Osteoblast (primary cell): ENCODE measurements at regions not wholly inside any gene's neighbourhood (a gene's known extent, or its start where the extent isn't known, plus 50 kb on each side); places are given as distances from the start of the nearest gene placed in this dataset.

Experiments used
- DNase-seq: peaks from one replicate; pipeline ENCODE4 v3.0.0; 2011; ENCODE audit warnings: low spot score, mixed read lengths; ENCODE audit not compliant: insufficient read length; ENCODE audit errors: missing footprints
- H2AFZ ChIP-seq: 2 replicates; pipeline ENCODE4 v1.6.0; 2011; ENCODE audit warnings: mild to moderate bottlenecking, low read length
- H3K27ac ChIP-seq: 2 replicates; pipeline ENCODE4 v1.5.1; 2011; ENCODE audit warnings: mild to moderate bottlenecking, low read depth, low read length, moderate library complexity
- H3K27me3 ChIP-seq: 2 replicates; pipeline ENCODE4 v1.6.0; 2012; ENCODE audit warnings: mild to moderate bottlenecking, control low read depth, inconsistent platforms, low read length, moderate library complexity; ENCODE audit not compliant: insufficient read depth
- H3K36me3 ChIP-seq: 2 replicates; pipeline ENCODE4 v1.5.1; 2011; ENCODE audit warnings: mild to moderate bottlenecking, low read length, control low read depth, moderate library complexity; ENCODE audit not compliant: insufficient read depth
- H3K4me1 ChIP-seq: 2 replicates; pipeline ENCODE4 v1.5.1; 2011; ENCODE audit warnings: mild to moderate bottlenecking, low read length, control low read depth, moderate library complexity; ENCODE audit not compliant: insufficient read depth
- H3K4me2 ChIP-seq: 2 replicates; pipeline ENCODE4 v1.6.0; 2011; ENCODE audit warnings: mild to moderate bottlenecking, low read length; ENCODE audit not compliant: insufficient read depth
- H3K4me3 ChIP-seq: fragments of 200-600 bp; sonication (generic); 3 replicates; pipeline ENCODE4 v1.5.1; 2012; ENCODE audit warnings: mild to moderate bottlenecking, low read length, inconsistent platforms; ENCODE audit not compliant: insufficient read depth
- H3K79me2 ChIP-seq: 2 replicates; pipeline ENCODE4 v1.6.0; 2012; ENCODE audit warnings: mild to moderate bottlenecking, low read length, control low read depth, inconsistent platforms; ENCODE audit not compliant: insufficient read depth
- H3K9me3 ChIP-seq: 2 replicates; pipeline ENCODE4 v1.5.1; 2011; ENCODE audit warnings: low read depth, low read length, control low read depth
- H4K20me1 ChIP-seq: 2 replicates; pipeline ENCODE4 v1.6.0; 2012; ENCODE audit warnings: mild to moderate bottlenecking, low read length, control low read depth; ENCODE audit not compliant: insufficient read depth
- CTCF ChIP-seq: IDR thresholded peaks from 2 replicates; pipeline ENCODE4 v1.5.1; 2011; ENCODE audit warnings: mild to moderate bottlenecking, low read depth, low read length, moderate library complexity; ENCODE audit errors: extremely low read depth

- Histone ChIP-seq H3K9me3 (no peaks in the 10 kb centered on the region), H4K20me1 (no peaks in the 10 kb centered on the region), H3K36me3 (no peaks in the 10 kb centered on the region), H3K4me3 (no peak overlapping the region), H3K4me2 (no peak overlapping the region), H2AFZ (no peak overlapping the region), H3K27ac (no peak overlapping the region), H3K4me1 (no peaks in the 10 kb centered on the region), H3K27me3 (no peaks in the 10 kb centered on the region), H3K79me2 (no peaks in the 10 kb centered on the region)
- TF ChIP-seq CTCF: no peak
- DNase-seq: peak; percentile 54
Measured at GRCh38 chr3:13144163-13145023, 71.2 kb upstream of the IQSEC1 start.

- H3K4me3 ChIP-seq: no peak overlapping the region
- no peaks in the 10 kb centered on the region for H3K9me3 ChIP-seq
- H3K36me3 ChIP-seq: no peaks in the 10 kb centered on the region
- no peak for TF ChIP-seq CTCF
- H3K79me2 ChIP-seq: no peaks in the 10 kb centered on the region
- H3K4me2 ChIP-seq: no peak overlapping the region
- no peaks in the 10 kb centered on the region for H4K20me1 ChIP-seq
- H2AFZ ChIP-seq: no peak overlapping the region
- no peaks in the 10 kb centered on the region for H3K4me1 ChIP-seq
- peak; percentile 31 for DNase-seq
- no peak overlapping the region for H3K27ac ChIP-seq
- H3K27me3 ChIP-seq: no peaks in the 10 kb centered on the region
Measured at GRCh38 chr3:13143381-13144004, 70.3 kb upstream of the IQSEC1 start.

GRCh38 chr3:13142552-13143380, 69.5 kb upstream of the IQSEC1 start:
- Histone ChIP-seq H2AFZ (no peak overlapping the region), H3K27me3 (no peaks in the 10 kb centered on the region), H3K36me3 (no peaks in the 10 kb centered on the region), H3K4me2 (no peak overlapping the region), H3K4me3 (no peak overlapping the region), H3K9me3 (no peaks in the 10 kb centered on the region), H3K4me1 (no peaks in the 10 kb centered on the region), H3K79me2 (no peaks in the 10 kb centered on the region), H4K20me1 (no peaks in the 10 kb centered on the region), H3K27ac (no peak overlapping the region)
- TF ChIP-seq CTCF: no peak
- DNase-seq: peak; percentile 38
